K562 (cell line): ENCODE measurements at regions not wholly inside any gene's neighbourhood (a gene's known extent, or its start where the extent isn't known, plus 50 kb on each side); places are given as distances from the start of the nearest gene placed in this dataset.

Source experiments
- ATAC-seq: fragments of 200-7000 bp; cut with Tn5 transposase; 3 replicates; pipeline ENCODE4 v1.9.1; 2020; ENCODE audit warnings: moderate library complexity
- BruUV-seq: library from RNA; stranded (reverse); fragments of 400-500 nt; replicated peaks from 2 replicates; lab custom pipeline; 2021; lab: Mats Ljungman, UMichigan
- CTCF ChIA-PET: fragments of 300-600 bp; formaldehyde crosslinking; extraction: SDS; loops from one replicate; lab custom pipeline; 2021; ENCODE audit warnings: low intra/inter-chr PET ratio; lab: Yijun Ruan, JAX
- POLR2A ChIA-PET: fragments of 300-600, 350-650 bp; sonication (Branson Sonifier 250); formaldehyde crosslinking; extraction: SDS; loops from one replicate; lab custom pipeline; 2021; ENCODE audit warnings: antibody characterized with exemption, inconsistent platforms; lab: Yijun Ruan, JAX
- DNase-seq, 4 experiments: peaks; one replicate each; pipeline versions ENCODE4 v3.0.0 to v3.0.0-alpha.2; 2011 to 2018; ENCODE audit warnings: low spot score in 3 of 4, mixed read lengths in 3 of 4; ENCODE audit errors: extremely low read depth in 1 of 4
- FAIRE-seq: peaks from 2 replicates; lab custom pipeline; 2011; peaks lifted over from hg19 to GRCh38; lab: Jason Lieb, UNC
- H2AFZ ChIP-seq: 2 replicates; pipeline ENCODE4 v1.6.0; 2011; ENCODE audit warnings: low read depth, low read length, control low read depth, inconsistent platforms
- H3K27ac ChIP-seq: fragments of 200-600 bp; 3 replicates; pipeline ENCODE4 v1.8.0; 2011; ENCODE audit warnings: low read depth, mild to moderate bottlenecking, control low read depth, inconsistent platforms, low read length, moderate library complexity, mixed read lengths; ENCODE audit errors: extremely low read depth
- H3K27me3 ChIP-seq, 2 experiments: fragments of 300-600 bp in 1 of 2; 2 replicates in 1 of 2; 3 replicates in 1 of 2; pipeline versions ENCODE4 v1.6.0 to v1.8.0; 2011; ENCODE audit warnings: inconsistent platforms in 2 of 2, low read length in 2 of 2, mild to moderate bottlenecking in 1 of 2, mixed read lengths in 1 of 2, moderate library complexity in 1 of 2; ENCODE audit not compliant: control insufficient read depth in 2 of 2, insufficient read depth in 2 of 2
- H3K36me3 ChIP-seq: fragments of 300-600 bp; 3 replicates; pipeline ENCODE4 v1.8.0; 2011; ENCODE audit warnings: mild to moderate bottlenecking, low read length, inconsistent platforms; ENCODE audit not compliant: control insufficient read depth, insufficient read depth
- H3K4me1 ChIP-seq, 2 experiments: fragments of 200-600 bp in 1 of 2; replicated peaks in 1 of 2; 2 replicates in 1 of 2; 3 replicates in 1 of 2; pipeline versions ENCODE4 v1.5.1 to v1.8.0; 2011; ENCODE audit warnings: inconsistent platforms in 2 of 2, low read length in 2 of 2, mild to moderate bottlenecking in 1 of 2, mixed read lengths in 1 of 2, moderate library complexity in 1 of 2; ENCODE audit not compliant: control insufficient read depth in 2 of 2, insufficient read depth in 2 of 2
- H3K4me2 ChIP-seq: 2 replicates; pipeline ENCODE4 v1.6.1; 2011; ENCODE audit warnings: low read length, control low read depth, inconsistent platforms, mixed read lengths; ENCODE audit not compliant: insufficient read depth
- H3K4me3 ChIP-seq: fragments of 200-600 bp; sonication (generic), shearing (Covaris generic); 2 replicates; pipeline ENCODE4 v1.5.1; 2016; ENCODE audit warnings: control low read depth, inconsistent platforms
- H3K79me2 ChIP-seq: fragments of 200-600 bp; 3 replicates; pipeline ENCODE4 v1.8.0; 2011; ENCODE audit warnings: low read length, inconsistent platforms; ENCODE audit not compliant: control insufficient read depth, insufficient read depth
- H3K9ac ChIP-seq, 2 experiments: 2 replicates each; pipeline versions ENCODE4 v1.6.0 to v1.6.1; 2011; ENCODE audit warnings: low read depth in 2 of 2, low read length in 2 of 2, control low read depth in 1 of 2, inconsistent platforms in 1 of 2, mild to moderate bottlenecking in 1 of 2, mixed read lengths in 1 of 2; ENCODE audit not compliant: insufficient read depth in 1 of 2
- H3K9me1 ChIP-seq: one replicate; pipeline ENCODE4 v1.6.0; 2011; ENCODE audit warnings: inconsistent platforms, mild to moderate bottlenecking, low read length, moderate library complexity; ENCODE audit not compliant: control insufficient read depth, insufficient read depth
- H3K9me3 ChIP-seq: replicated peaks from 2 replicates; pipeline ENCODE4 v1.5.1; 2011; ENCODE audit warnings: low read depth, low read length, inconsistent platforms; ENCODE audit not compliant: control insufficient read depth, insufficient read depth
- H4K20me1 ChIP-seq: replicated peaks from 2 replicates; pipeline ENCODE4 v1.6.1; 2011; ENCODE audit warnings: low read length, inconsistent platforms, mixed read lengths; ENCODE audit not compliant: control insufficient read depth, insufficient read depth
- BRD4 ChIP-seq: fragments of 200-600 bp; sonication (generic); IDR thresholded peaks from 2 replicates; pipeline ENCODE4 v1.6.1; 2017; ENCODE audit warnings: inconsistent platforms
- MAFF ChIP-seq: IDR thresholded peaks from 2 replicates; pipeline ENCODE4 v1.6.1; 2012; ENCODE audit warnings: low read length, improper control_type of control experiment
- MYC ChIP-seq, 2 experiments: fragments of 250-450 bp in 1 of 2; sonication (Bioruptor Pico) in 1 of 2; IDR thresholded peaks; 2 replicates each; pipeline versions ENCODE4 v1.5.1 to v1.6.1; 2012 to 2021; ENCODE audit warnings: low read depth in 2 of 2, borderline replicate concordance in 1 of 2, improper control_type of control experiment in 1 of 2, low read length in 1 of 2, mild to moderate bottlenecking in 1 of 2, moderate library complexity in 1 of 2
- POLR2AphosphoS2 ChIP-seq: IDR thresholded peaks from 2 replicates; pipeline ENCODE4 v1.6.1; 2012; ENCODE audit warnings: low read length, improper control_type of control experiment
- RBM34 ChIP-seq: fragments of 200-400 bp; formaldehyde crosslinking; IDR thresholded peaks from 2 replicates; pipeline ENCODE4 v1.6.1; 2018; ENCODE audit warnings: low read length, borderline replicate concordance; ENCODE audit not compliant: insufficient read depth
- ZNF124 ChIP-seq: sonication (generic); formaldehyde crosslinking; IDR thresholded peaks from 2 replicates; pipeline ENCODE4 v1.8.1; 2022; ENCODE audit warnings: missing genetic modification reagents
- ZNF589 ChIP-seq: fragments of 200-800 bp; sonication (Bioruptor generic); IDR thresholded peaks from 2 replicates; pipeline ENCODE4 v1.6.1; 2016; ENCODE audit warnings: low read depth, missing genetic modification characterization, missing compliant biosample characterization
- ZNF780A ChIP-seq: fragments of 250-450 bp; sonication (Bioruptor Pico); IDR thresholded peaks from 2 replicates; pipeline ENCODE4 v1.5.0; 2021; ENCODE audit warnings: mild to moderate bottlenecking
- WGBS: fragments of 100-300 bp; shearing (Covaris generic); methylation state at CpG from one replicate; pipeline ENCODE4 v1.1.6; 2016; ENCODE audit warnings: low coverage, mixed read lengths; ENCODE audit not compliant: insufficient coverage; ENCODE audit errors: missing lambda C conversion rate; 5-methylcytosine and 5-hydroxymethylcytosine counted together
- in situ Hi-C: fragments of 300-500 bp; cut with MboI; formaldehyde crosslinking; loops from 4 replicates; pipeline ENCODE4 v1.15.0; 2018; ENCODE audit warnings: inconsistent platforms, mixed read lengths
- intact Hi-C: fragments of 100-400 bp; cut with micrococcal nuclease; formaldehyde crosslinking; loops from 2 replicates; pipeline ENCODE4 v1.14.2; 2022
- TF ChIP-seq, protein P1 (sequence below), 2 experiments: fragments of 450-650 bp; IDR thresholded peaks; 2 replicates each; pipeline ENCODE4 v1.6.1; 2016; ENCODE audit warnings: mild to moderate bottlenecking in 2 of 2, borderline replicate concordance in 1 of 2, low read depth in 1 of 2, moderate library complexity in 1 of 2
- TF ChIP-seq, protein P2 (sequence below), 2 experiments: IDR thresholded peaks in 1 of 2; conservative IDR thresholded peaks in 1 of 2; 2 replicates each; pipeline ENCODE4 v1.6.1; 2016; ENCODE audit warnings: low read depth in 2 of 2, mild to moderate bottlenecking in 1 of 2, missing compliant biosample characterization in 1 of 2, missing genetic modification characterization in 1 of 2, moderate library complexity in 1 of 2

DNA sequence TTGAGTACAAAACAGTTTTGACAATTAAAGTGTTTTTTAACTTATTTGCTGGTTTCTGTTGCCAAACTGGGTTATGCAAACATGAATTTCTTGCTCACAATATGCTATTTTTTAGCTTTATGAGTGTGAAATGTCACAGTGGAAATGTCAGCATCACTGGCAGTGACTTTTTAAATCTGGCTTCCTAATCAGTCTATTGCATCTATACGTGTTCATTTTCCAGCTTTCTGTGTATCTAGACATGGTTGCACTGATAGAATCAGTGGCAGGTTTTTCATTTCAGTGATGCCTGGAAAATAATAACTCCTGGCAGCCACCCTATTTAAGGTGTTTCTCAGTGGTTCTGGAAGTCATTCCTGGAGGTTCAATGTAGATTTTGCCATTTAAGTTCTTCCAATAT lies 146.7 kb downstream of the SLITRK6 start:
- H3K9me3 ChIP-seq, result no peaks in the 10 kb centered on the region; the same call in 1 of the 2 replicates
- WGBS, result no CpG with 5 or more reads among the region's 1 CpG
- H4K20me1 ChIP-seq, result no peaks in the 10 kb centered on the region
- no peaks in the 10 kb centered on the region for H3K4me1 ChIP-seq
- in situ Hi-C loops, result no loop called here
- no peak for FAIRE-seq
- no peak overlapping the region for H3K27ac ChIP-seq
- BruUV-seq, result no TSS peak
- no peaks in the 10 kb centered on the region for H3K9me1 ChIP-seq
- H2AFZ ChIP-seq, result no peak overlapping the region
- H3K9ac ChIP-seq, result no peak overlapping the region
- H3K79me2 ChIP-seq, result no peaks in the 10 kb centered on the region
- ATAC-seq, result no peak
- CTCF ChIA-PET, result no interaction called here
- no peaks in the 10 kb centered on the region for H3K36me3 ChIP-seq
- H3K4me2 ChIP-seq, result no peak overlapping the region
- TF ChIP-seq ZNF589 (CRISPR knock-in tag) (no peak), ZNF124 (CRISPR knock-in tag) (no peak), POLR2AphosphoS2 (no peak), MYC (IDR thresholded peaks at IDR 0.05; ENCODE audit: low read depth, low read length) (no peak), MYC (CRISPR knock-in tag; IDR thresholded peaks at IDR 0.05; ENCODE audit: borderline replicate concordance, low read depth) (no peak), BRD4 (no peak), MAFF (no peak), ZNF780A (CRISPR knock-in tag) (no peak), RBM34 (no peak)
- TF ChIP-seq, protein P1, sequence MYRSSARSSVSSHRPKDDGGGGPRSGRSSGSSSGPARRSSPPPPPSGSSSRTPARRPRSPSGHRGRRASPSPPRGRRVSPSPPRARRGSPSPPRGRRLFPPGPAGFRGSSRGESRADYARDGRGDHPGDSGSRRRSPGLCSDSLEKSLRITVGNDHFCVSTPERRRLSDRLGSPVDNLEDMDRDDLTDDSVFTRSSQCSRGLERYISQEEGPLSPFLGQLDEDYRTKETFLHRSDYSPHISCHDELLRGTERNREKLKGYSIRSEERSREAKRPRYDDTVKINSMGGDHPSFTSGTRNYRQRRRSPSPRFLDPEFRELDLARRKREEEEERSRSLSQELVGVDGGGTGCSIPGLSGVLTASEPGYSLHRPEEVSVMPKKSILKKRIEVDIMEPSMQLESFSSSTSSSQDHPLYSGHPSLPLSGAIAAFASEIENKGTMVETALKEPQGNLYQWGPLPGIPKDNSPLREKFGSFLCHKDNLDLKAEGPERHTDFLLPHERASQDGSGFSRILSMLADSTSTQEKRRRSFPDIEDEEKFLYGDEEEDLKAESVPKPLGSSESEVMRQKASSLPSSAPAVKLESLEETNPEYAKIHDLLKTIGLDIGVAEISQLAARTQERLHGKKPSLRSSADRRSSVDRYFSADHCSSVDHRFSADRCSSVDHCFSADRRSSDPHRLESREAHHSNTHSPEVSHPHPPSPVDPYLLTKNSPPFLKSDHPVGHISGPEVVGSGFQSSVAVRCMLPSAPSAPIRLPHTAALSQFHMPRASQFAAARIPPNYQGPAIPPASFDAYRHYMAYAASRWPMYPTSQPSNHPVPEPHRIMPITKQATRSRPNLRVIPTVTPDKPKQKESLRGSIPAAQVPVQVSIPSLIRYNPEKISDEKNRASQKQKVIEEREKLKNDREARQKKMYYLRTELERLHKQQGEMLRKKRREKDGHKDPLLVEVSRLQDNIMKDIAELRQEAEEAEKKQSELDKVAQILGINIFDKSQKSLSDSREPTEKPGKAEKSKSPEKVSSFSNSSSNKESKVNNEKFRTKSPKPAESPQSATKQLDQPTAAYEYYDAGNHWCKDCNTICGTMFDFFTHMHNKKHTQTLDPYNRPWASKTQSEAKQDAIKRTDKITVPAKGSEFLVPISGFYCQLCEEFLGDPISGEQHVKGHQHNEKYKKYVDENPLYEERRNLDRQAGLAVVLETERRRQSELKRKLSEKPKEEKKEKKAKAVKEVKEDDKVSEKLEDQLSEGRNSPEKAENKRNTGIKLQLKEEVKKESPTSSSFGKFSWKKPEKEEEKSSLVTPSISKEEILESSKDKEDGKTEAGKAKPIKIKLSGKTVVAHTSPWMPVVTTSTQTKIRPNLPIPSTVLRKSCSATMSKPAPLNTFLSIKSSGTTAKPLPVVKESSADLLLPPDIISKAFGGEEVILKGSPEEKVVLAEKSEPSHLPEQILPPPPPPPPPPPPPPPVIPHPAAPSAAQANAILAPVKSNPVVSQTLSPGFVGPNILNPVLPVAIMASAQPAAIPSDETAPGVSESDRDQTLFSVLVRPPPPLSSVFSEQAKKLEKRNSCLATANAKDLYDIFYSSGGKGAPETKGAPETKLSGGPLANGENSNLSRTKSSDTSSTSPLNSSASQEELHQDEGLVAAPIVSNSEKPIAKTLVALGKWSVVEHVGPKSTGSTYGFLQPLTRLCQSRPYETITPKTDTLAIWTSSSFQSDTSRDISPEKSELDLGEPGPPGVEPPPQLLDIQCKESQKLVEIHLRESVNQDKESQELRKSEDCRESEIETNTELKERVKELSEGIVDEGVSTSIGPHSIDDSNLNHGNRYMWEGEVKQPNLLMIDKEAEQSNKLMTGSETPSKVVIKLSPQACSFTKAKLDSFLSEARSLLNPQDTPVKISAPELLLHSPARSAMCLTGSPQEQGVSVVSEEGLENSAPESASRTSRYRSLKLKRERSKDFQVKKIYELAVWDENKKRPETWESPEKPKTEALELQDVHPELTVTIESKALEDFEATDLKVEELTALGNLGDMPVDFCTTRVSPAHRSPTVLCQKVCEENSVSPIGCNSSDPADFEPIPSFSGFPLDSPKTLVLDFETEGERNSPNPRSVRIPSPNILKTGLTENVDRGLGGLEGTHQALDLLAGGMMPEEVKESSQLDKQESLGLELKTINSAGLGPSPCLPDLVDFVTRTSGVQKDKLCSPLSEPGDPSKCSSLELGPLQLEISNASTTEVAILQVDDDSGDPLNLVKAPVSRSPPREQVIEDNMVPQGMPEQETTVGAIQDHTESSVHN (IDR thresholded peaks at IDR 0.05; ENCODE audit: borderline replicate concordance in 1 of 2, low read depth in 1 of 2), result no peak
- TF ChIP-seq, protein P2, sequence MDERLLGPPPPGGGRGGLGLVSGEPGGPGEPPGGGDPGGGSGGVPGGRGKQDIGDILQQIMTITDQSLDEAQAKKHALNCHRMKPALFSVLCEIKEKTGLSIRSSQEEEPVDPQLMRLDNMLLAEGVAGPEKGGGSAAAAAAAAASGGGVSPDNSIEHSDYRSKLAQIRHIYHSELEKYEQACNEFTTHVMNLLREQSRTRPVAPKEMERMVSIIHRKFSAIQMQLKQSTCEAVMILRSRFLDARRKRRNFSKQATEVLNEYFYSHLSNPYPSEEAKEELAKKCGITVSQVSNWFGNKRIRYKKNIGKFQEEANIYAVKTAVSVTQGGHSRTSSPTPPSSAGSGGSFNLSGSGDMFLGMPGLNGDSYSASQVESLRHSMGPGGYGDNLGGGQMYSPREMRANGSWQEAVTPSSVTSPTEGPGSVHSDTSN (CRISPR knock-in tag; IDR thresholded peaks at IDR 0.05; ENCODE audit: low read depth), result no peak
- TF ChIP-seq, protein P2 (tag; conservative IDR thresholded peaks at IDR 0.05; ENCODE audit: low read depth), result no peak
- intact Hi-C loops, result no loop called here
- no peaks in the 10 kb centered on the region for H3K27me3 ChIP-seq
- DNase-seq, result no peak
- H3K4me3 ChIP-seq, result no peak overlapping the region
- POLR2A ChIA-PET, result no interaction called here
